ENCODE measurements at regions not wholly inside any gene's neighbourhood (a gene's known extent, or its start where the extent isn't known, plus 50 kb on each side); places are given as distances from the start of the nearest gene placed in this dataset.
A peak's percentile ranks its signal among the peaks of the same experiment; 100 is the strongest.

DNA sequence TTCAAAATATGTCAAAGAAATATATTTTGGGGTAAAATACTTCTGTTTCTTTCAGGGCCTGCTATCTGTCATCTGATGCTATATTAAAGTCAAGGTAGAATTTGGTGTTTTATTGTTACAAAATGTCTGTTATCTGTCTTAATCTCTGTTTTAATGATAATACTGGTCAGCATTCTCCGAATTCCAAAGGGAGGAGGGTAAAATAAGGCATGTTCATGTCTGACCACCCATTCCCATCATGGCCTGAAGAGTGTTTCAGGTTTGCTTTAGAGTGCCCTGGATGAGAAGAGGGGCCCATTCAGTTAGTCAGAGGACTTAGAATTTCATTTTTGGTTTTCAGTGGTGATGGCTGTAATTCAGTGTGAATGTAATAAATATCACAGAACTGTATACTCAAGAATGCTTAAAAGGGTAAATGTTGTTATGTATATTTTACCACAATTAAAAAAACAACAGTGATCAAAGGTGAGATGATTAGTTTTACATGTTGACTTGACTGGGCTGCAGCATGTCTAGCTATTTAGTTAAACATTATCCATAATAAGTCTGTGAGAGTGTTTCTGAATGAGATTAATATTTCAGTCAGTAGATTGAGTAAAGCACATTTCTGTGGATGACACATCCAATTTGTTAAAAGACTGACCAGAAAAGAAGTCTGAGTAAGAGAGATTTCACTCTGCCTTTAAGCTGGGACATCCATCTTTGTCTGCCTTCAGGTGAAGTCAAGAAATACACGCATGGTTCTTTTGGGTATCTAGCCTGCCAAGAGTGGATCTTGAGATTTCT lies 467.9 kb upstream of the SYT4 start:
- Mint-ChIP-seq H3K36me3 (ENCODE audit: insufficient read depth, unreplicated experiment) (no peaks in the 10 kb centered on the region), H3K9me3 (ENCODE audit: low read depth, unreplicated experiment) (peaks cover 5% of the 10 kb centered on the region), H3K4me1 (ENCODE audit: low read depth, unreplicated experiment) (peaks cover 27% of the 10 kb centered on the region), H3K4me3 (ENCODE audit: low read depth, unreplicated experiment) (no peak overlapping the region), H3K27ac (ENCODE audit: unreplicated experiment) (peak overlapping the region; percentile 79), H3K27me3 (ENCODE audit: unreplicated experiment) (no peaks in the 10 kb centered on the region)
- CTCF ChIA-PET, result interaction anchor here (0.5 to 1.4 kb wide), 4 partner anchors 8 to 56 kb away, joined by 3 to 5 read pairs (median 4); no protein-coding TSS in a partner anchor
- TF ChIP-seq, protein P1, sequence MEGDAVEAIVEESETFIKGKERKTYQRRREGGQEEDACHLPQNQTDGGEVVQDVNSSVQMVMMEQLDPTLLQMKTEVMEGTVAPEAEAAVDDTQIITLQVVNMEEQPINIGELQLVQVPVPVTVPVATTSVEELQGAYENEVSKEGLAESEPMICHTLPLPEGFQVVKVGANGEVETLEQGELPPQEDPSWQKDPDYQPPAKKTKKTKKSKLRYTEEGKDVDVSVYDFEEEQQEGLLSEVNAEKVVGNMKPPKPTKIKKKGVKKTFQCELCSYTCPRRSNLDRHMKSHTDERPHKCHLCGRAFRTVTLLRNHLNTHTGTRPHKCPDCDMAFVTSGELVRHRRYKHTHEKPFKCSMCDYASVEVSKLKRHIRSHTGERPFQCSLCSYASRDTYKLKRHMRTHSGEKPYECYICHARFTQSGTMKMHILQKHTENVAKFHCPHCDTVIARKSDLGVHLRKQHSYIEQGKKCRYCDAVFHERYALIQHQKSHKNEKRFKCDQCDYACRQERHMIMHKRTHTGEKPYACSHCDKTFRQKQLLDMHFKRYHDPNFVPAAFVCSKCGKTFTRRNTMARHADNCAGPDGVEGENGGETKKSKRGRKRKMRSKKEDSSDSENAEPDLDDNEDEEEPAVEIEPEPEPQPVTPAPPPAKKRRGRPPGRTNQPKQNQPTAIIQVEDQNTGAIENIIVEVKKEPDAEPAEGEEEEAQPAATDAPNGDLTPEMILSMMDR (IDR thresholded peaks at IDR 0.05; ENCODE audit: unreplicated experiment), result no peak
- BruUV-seq (replicated peaks), result no TSS peak
- no peak for DNase-seq
- intact Hi-C loops (cut with micrococcal nuclease; ENCODE audit: unreplicated experiment), result no loop called here

DNA sequence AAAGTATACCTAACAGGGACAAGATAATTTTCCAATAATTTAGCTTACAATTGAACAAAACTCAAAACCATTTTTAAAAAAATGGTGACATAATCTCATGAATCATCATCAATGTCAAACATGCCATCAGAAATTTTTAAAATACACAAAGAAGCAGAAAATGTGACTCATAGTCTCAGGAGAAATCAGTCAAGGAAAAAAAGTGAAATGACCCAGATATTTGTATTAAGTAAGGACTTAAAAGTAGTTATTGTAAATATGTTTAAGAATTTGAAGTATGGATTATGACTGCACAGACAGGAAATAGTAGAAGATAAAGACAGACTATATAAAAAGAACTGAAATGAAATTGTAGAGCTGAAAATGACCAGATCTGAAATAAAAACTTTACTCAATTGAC lies 473.9 kb upstream of the SYT4 start:
- no peaks in the 10 kb centered on the region for H3K27me3 Mint-ChIP-seq (ENCODE audit: unreplicated experiment)
- CTCF ChIA-PET, result no interaction called here
- H3K27ac Mint-ChIP-seq (ENCODE audit: unreplicated experiment), result peak overlapping the region; percentile 78
- intact Hi-C loops (cut with micrococcal nuclease; ENCODE audit: unreplicated experiment), result no loop called here
- BruUV-seq (replicated peaks), result no TSS peak
- H3K9me3 Mint-ChIP-seq (ENCODE audit: low read depth, unreplicated experiment), result no peaks in the 10 kb centered on the region
- H3K4me3 Mint-ChIP-seq (ENCODE audit: low read depth, unreplicated experiment), result no peak overlapping the region
- H3K4me1 Mint-ChIP-seq (ENCODE audit: low read depth, unreplicated experiment), result peaks cover 10% of the 10 kb centered on the region
- DNase-seq, result no peak
- H3K36me3 Mint-ChIP-seq (ENCODE audit: insufficient read depth, unreplicated experiment), result peaks cover 5% of the 10 kb centered on the region
- TF ChIP-seq, protein P1 (IDR thresholded peaks at IDR 0.05; ENCODE audit: unreplicated experiment), result no peak

DNA sequence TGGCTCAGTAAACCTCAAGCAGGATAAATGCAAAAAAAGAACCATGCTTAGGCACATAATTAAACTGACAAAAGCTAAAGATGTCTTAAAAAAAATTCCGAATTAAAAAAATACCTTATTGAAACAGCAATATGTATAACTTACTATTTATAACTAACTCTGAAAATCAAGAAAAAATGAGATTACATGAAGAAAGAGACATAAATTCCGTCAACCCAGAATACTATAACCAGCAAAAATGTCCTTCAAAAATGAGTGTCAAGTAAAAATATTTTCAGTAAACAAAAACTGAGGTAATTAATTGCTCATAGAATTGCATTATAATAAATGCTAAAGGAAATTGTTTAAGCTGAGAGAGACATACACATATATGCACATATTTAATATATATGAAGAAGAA lies 474.5 kb upstream of the SYT4 start:
- CTCF ChIA-PET, result no interaction called here
- BruUV-seq (replicated peaks), result no TSS peak
- H3K4me1 Mint-ChIP-seq (ENCODE audit: low read depth, unreplicated experiment), result peaks cover 16% of the 10 kb centered on the region
- no peaks in the 10 kb centered on the region for H3K27me3 Mint-ChIP-seq (ENCODE audit: unreplicated experiment)
- no peak for DNase-seq
- TF ChIP-seq, protein P1 (IDR thresholded peaks at IDR 0.05; ENCODE audit: unreplicated experiment), result no peak
- H3K9me3 Mint-ChIP-seq (ENCODE audit: low read depth, unreplicated experiment), result no peaks in the 10 kb centered on the region
- H3K36me3 Mint-ChIP-seq (ENCODE audit: insufficient read depth, unreplicated experiment), result peaks cover 5% of the 10 kb centered on the region
- no peak overlapping the region for H3K4me3 Mint-ChIP-seq (ENCODE audit: low read depth, unreplicated experiment)
- intact Hi-C loops (cut with micrococcal nuclease; ENCODE audit: unreplicated experiment), result no loop called here
- no peak overlapping the region for H3K27ac Mint-ChIP-seq (ENCODE audit: unreplicated experiment)

DNA sequence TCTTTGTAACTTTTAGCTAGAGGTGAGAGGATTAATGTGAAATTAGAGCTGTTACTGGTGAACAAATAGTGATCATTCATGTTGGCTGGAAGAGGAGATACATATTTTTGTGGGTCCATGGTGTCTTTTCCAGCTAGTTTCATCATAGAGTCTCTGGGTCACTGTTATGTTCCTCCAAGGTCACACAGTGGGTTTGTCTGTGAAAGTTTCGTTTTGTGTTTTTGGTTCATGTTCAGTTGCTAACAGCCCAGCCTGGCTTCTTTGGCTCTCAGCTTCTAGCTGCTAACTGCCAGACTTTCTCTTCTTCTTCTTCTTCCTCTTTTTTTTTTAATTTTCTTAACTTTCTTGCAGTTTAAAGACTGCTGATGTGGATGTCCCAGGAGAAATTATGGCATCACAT lies 480.0 kb upstream of the SYT4 start:
- H3K27me3 Mint-ChIP-seq (ENCODE audit: unreplicated experiment), result no peaks in the 10 kb centered on the region
- CTCF ChIA-PET, result no interaction called here
- H3K27ac Mint-ChIP-seq (ENCODE audit: unreplicated experiment), result peak overlapping the region; percentile 69
- intact Hi-C loops (cut with micrococcal nuclease; ENCODE audit: unreplicated experiment), result loop anchor here (5.0 kb wide), 1 partner anchor 40 kb away; no protein-coding TSS in a partner anchor
- H3K4me3 Mint-ChIP-seq (ENCODE audit: low read depth, unreplicated experiment), result peak overlapping the region; percentile 2
- TF ChIP-seq, protein P1 (IDR thresholded peaks at IDR 0.05; ENCODE audit: unreplicated experiment), result no peak
- BruUV-seq (replicated peaks), result no TSS peak
- peaks cover 6% of the 10 kb centered on the region for H3K36me3 Mint-ChIP-seq (ENCODE audit: insufficient read depth, unreplicated experiment)
- H3K9me3 Mint-ChIP-seq (ENCODE audit: low read depth, unreplicated experiment), result no peaks in the 10 kb centered on the region
- H3K4me1 Mint-ChIP-seq (ENCODE audit: low read depth, unreplicated experiment), result peaks cover 49% of the 10 kb centered on the region
- no peak for DNase-seq
